GM12878 (cell line): ENCODE measurements at regions not wholly inside any gene's neighbourhood (a gene's known extent, or its start where the extent isn't known, plus 50 kb on each side); places are given as distances from the start of the nearest gene placed in this dataset.

Experiments
- ATAC-seq: fragments of 200-7000 bp; cut with Tn5 transposase; 3 replicates; pipeline ENCODE4 v1.9.1; 2020; ENCODE audit warnings: mild to moderate bottlenecking, moderate library complexity
- BruUV-seq: library from RNA; stranded (reverse); fragments of 400-500 nt; replicated peaks from 2 replicates; lab custom pipeline; 2021; lab: Mats Ljungman, UMichigan
- CTCF ChIA-PET: fragments of 300-600 bp; sonication (Branson Sonifier 250); formaldehyde crosslinking; extraction: SDS; loops from one replicate; lab custom pipeline; 2021; ENCODE audit warnings: inconsistent platforms; lab: Yijun Ruan, JAX
- POLR2A ChIA-PET: fragments of 350-600 bp; formaldehyde crosslinking; extraction: SDS; loops from one replicate; lab custom pipeline; 2021; ENCODE audit warnings: inconsistent platforms; lab: Charles Lee
- RAD21 ChIA-PET: fragments of 300-600 bp; sonication (Branson Sonifier 250); formaldehyde crosslinking; loops from one replicate; lab custom pipeline; 2023; ENCODE audit warnings: antibody characterized with exemption; ENCODE audit not compliant: unreplicated experiment; lab: Charles Lee
- SMC1A ChIA-PET: fragments of 300-600 bp; sonication (Branson Sonifier 250); formaldehyde crosslinking; loops from one replicate; lab custom pipeline; 2023; ENCODE audit not compliant: unreplicated experiment, uncharacterized antibody; lab: Charles Lee
- DNase-seq: peaks from one replicate; pipeline ENCODE4 v3.0.0-alpha.2; 2011; ENCODE audit warnings: low read depth, low spot score
- FAIRE-seq: peaks from 3 replicates; lab custom pipeline; 2011; peaks lifted over from hg19 to GRCh38; lab: Jason Lieb, UNC
- H2AFZ ChIP-seq: 2 replicates; pipeline ENCODE4 v1.6.0; 2011; ENCODE audit warnings: low read depth, low read length, control low read depth; ENCODE audit not compliant: control insufficient read depth
- H3K27ac ChIP-seq: 2 replicates; pipeline ENCODE4 v1.5.1; 2011; ENCODE audit warnings: control low read depth; ENCODE audit not compliant: control insufficient read depth, insufficient read depth
- H3K27me3 ChIP-seq, 2 experiments: replicated peaks in 1 of 2; 2 replicates each; pipeline versions ENCODE4 v1.6.0 to v1.6.1; 2011; ENCODE audit warnings: low read length in 1 of 2; ENCODE audit not compliant: control insufficient read depth in 2 of 2, insufficient read depth in 2 of 2
- H3K36me3 ChIP-seq, 2 experiments: 2 replicates each; pipeline ENCODE4 v1.5.1; 2011; ENCODE audit warnings: low read length in 1 of 2; ENCODE audit not compliant: control insufficient read depth in 2 of 2, insufficient read depth in 2 of 2
- H3K4me1 ChIP-seq: 2 replicates; pipeline ENCODE4 v1.6.1; 2011; ENCODE audit warnings: mild to moderate bottlenecking, low read length, moderate library complexity, mixed read lengths; ENCODE audit not compliant: control insufficient read depth, insufficient read depth
- H3K4me2 ChIP-seq: 2 replicates; pipeline ENCODE4 v1.6.0; 2011; ENCODE audit warnings: control low read depth; ENCODE audit not compliant: control insufficient read depth, insufficient read depth
- H3K4me3 ChIP-seq: fragments of 200-600 bp; sonication (generic); 2 replicates; pipeline ENCODE4 v1.5.1; 2016
- H3K79me2 ChIP-seq: 2 replicates; pipeline ENCODE4 v1.6.0; 2011; ENCODE audit warnings: low read length; ENCODE audit not compliant: control insufficient read depth, insufficient read depth
- H3K9ac ChIP-seq: 2 replicates; pipeline ENCODE4 v1.8.0; 2011; ENCODE audit warnings: low read length, control low read depth, mixed read lengths; ENCODE audit not compliant: control insufficient read depth, insufficient read depth
- H3K9me3 ChIP-seq: replicated peaks from 3 replicates; pipeline ENCODE4 v1.5.1; 2011; ENCODE audit warnings: mild to moderate bottlenecking, low read length; ENCODE audit not compliant: control insufficient read depth, insufficient read depth
- H4K20me1 ChIP-seq: 2 replicates; pipeline ENCODE4 v1.6.0; 2011; ENCODE audit not compliant: control insufficient read depth, insufficient read depth
- ASH2L ChIP-seq: fragments of 300-600, 200-600 bp; sonication (generic); IDR thresholded peaks from 2 replicates; pipeline ENCODE4 v1.6.1; 2017; ENCODE audit warnings: low read depth, mild to moderate bottlenecking, borderline replicate concordance
- ATF2 ChIP-seq: IDR thresholded peaks from 2 replicates; pipeline ENCODE4 v1.6.1; 2012; ENCODE audit warnings: low read length, inconsistent platforms
- BRCA1 ChIP-seq: IDR thresholded peaks from 2 replicates; pipeline ENCODE4 v1.6.1; 2011; ENCODE audit warnings: low read depth, low read length, improper control_type of control experiment
- CBFB ChIP-seq: IDR thresholded peaks from 2 replicates; pipeline ENCODE4 v1.6.1; 2016; ENCODE audit warnings: antibody characterized with exemption, low read depth
- CREB1 ChIP-seq: IDR thresholded peaks from 2 replicates; pipeline ENCODE4 v1.6.1; 2012; ENCODE audit warnings: low read depth, mild to moderate bottlenecking, inconsistent platforms
- EZH2 ChIP-seq: IDR thresholded peaks from 2 replicates; pipeline ENCODE4 v1.6.1; 2012; ENCODE audit warnings: low read depth, mild to moderate bottlenecking, control low read depth, inconsistent platforms, low read length, borderline replicate concordance; ENCODE audit not compliant: control insufficient read depth
- GATAD2B ChIP-seq: fragments of 450-650 bp; conservative IDR thresholded peaks from 2 replicates; pipeline ENCODE4 v1.6.1; 2017; ENCODE audit warnings: low read depth, mild to moderate bottlenecking, moderate library complexity
- NRF1 ChIP-seq: conservative IDR thresholded peaks from 2 replicates; pipeline ENCODE4 v1.6.1; 2011; ENCODE audit warnings: mild to moderate bottlenecking, low read depth, low read length, improper control_type of control experiment
- PAX5 ChIP-seq: IDR thresholded peaks from 2 replicates; pipeline ENCODE4 v1.6.1; 2011; ENCODE audit warnings: low read depth, low read length, borderline replicate concordance
- POLR2A ChIP-seq: IDR thresholded peaks from 2 replicates; pipeline ENCODE4 v1.6.1; 2011; ENCODE audit warnings: low read depth, mild to moderate bottlenecking, low read length
- RAD21 ChIP-seq: IDR thresholded peaks from 2 replicates; pipeline ENCODE4 v1.6.1; 2011; ENCODE audit warnings: mild to moderate bottlenecking, low read depth, low read length, moderate library complexity; ENCODE audit not compliant: insufficient read depth
- RUNX3 ChIP-seq: IDR thresholded peaks from 2 replicates; pipeline ENCODE4 v1.6.1; 2012; ENCODE audit warnings: low read length, inconsistent platforms
- SUZ12 ChIP-seq: fragments of 200-600 bp; sonication (generic); IDR thresholded peaks from one replicate; pipeline ENCODE4 v1.6.1; 2018; ENCODE audit warnings: antibody characterized with exemption, mild to moderate bottlenecking; ENCODE audit not compliant: unreplicated experiment
- TAF1 ChIP-seq: IDR thresholded peaks from 2 replicates; pipeline ENCODE4 v1.6.1; 2011; ENCODE audit warnings: mild to moderate bottlenecking, low read depth, low read length, borderline replicate concordance
- ZBTB4 ChIP-seq: fragments of 450-650 bp; formaldehyde crosslinking; IDR thresholded peaks from 2 replicates; pipeline ENCODE4 v1.4.0; 2022; ENCODE audit warnings: mild to moderate bottlenecking, moderate library complexity
- WGBS: methylation state at CpG from one replicate; pipeline ENCODE4 v1.1.6; 2016; ENCODE audit warnings: low lambda C conversion rate; ENCODE audit not compliant: insufficient replicate concordance, insufficient coverage; ENCODE audit errors: missing lambda C conversion rate; 5-methylcytosine and 5-hydroxymethylcytosine counted together
- in situ Hi-C: fragments of 300-500 bp; cut with MboI; formaldehyde crosslinking; loops from 9 replicates; pipeline ENCODE4 v1.14.3; 2018; ENCODE audit warnings: mixed read lengths
- intact Hi-C: fragments of 100-400 bp; cut with micrococcal nuclease; formaldehyde crosslinking; loops from one replicate; pipeline ENCODE4 v1.14.2; 2022; ENCODE audit not compliant: unreplicated experiment

GRCh38 chr12:60758224-60758623, 1162.4 kb downstream of the SLC16A7 start:
- no peaks in the 10 kb centered on the region for H3K27me3 ChIP-seq
- no peaks in the 10 kb centered on the region for H3K4me1 ChIP-seq
- CTCF ChIA-PET, result no interaction called here
- RAD21 ChIA-PET, result no interaction called here
- in situ Hi-C loops (no loop called here), intact Hi-C loops (no loop called here)
- H3K9ac ChIP-seq, result no peak overlapping the region
- FAIRE-seq (no peak), DNase-seq (no peak), ATAC-seq (no peak)
- no peak overlapping the region for H3K4me2 ChIP-seq
- WGBS, result 6% methylated on average over 1 of the region's 1 CpG
- H3K4me3 ChIP-seq, result no peak overlapping the region
- no peak overlapping the region for H3K27ac ChIP-seq
- no peak overlapping the region for H2AFZ ChIP-seq
- no peaks in the 10 kb centered on the region for H3K9me3 ChIP-seq
- no peaks in the 10 kb centered on the region for H4K20me1 ChIP-seq
- BruUV-seq, result no TSS peak
- POLR2A ChIA-PET, result no interaction called here
- TF ChIP-seq PAX5 (no peak), CBFB (no peak), POLR2A (no peak), ATF2 (no peak), RAD21 (no peak), SUZ12 (no peak), TAF1 (no peak), RUNX3 (no peak), GATAD2B (no peak), NRF1 (no peak), EZH2 (no peak), BRCA1 (no peak), ZBTB4 (no peak), CREB1 (no peak), ASH2L (no peak)
- TF ChIP-seq, all 136 proteins: peak for 0
- Histone ChIP-seq H3K36me3 (no peaks in the 10 kb centered on the region), H3K79me2 (no peaks in the 10 kb centered on the region)
- SMC1A ChIA-PET, result no interaction called here
